ENCODE measurements at regions not wholly inside any gene's neighbourhood (a gene's known extent, or its start where the extent isn't known, plus 50 kb on each side); places are given as distances from the start of the nearest gene placed in this dataset.
A peak's percentile ranks its signal among the peaks of the same experiment; 100 is the strongest.

GRCh38 chr1:58249388-58249736 is 297.2 kb downstream of the OMA1 start:
- Mint-ChIP-seq H3K27ac (no peak overlapping the region), H3K9me3 (no peaks in the 10 kb centered on the region), H3K36me3 (ENCODE audit: low read depth) (no peaks in the 10 kb centered on the region), H3K4me1 (peaks cover 21% of the 10 kb centered on the region), H3K4me3 (peak overlapping the region; percentile 89), H3K27me3 (ENCODE audit: low read depth, poor library complexity) (peaks cover 69% of the 10 kb centered on the region)
- TF ChIP-seq, protein P1, sequence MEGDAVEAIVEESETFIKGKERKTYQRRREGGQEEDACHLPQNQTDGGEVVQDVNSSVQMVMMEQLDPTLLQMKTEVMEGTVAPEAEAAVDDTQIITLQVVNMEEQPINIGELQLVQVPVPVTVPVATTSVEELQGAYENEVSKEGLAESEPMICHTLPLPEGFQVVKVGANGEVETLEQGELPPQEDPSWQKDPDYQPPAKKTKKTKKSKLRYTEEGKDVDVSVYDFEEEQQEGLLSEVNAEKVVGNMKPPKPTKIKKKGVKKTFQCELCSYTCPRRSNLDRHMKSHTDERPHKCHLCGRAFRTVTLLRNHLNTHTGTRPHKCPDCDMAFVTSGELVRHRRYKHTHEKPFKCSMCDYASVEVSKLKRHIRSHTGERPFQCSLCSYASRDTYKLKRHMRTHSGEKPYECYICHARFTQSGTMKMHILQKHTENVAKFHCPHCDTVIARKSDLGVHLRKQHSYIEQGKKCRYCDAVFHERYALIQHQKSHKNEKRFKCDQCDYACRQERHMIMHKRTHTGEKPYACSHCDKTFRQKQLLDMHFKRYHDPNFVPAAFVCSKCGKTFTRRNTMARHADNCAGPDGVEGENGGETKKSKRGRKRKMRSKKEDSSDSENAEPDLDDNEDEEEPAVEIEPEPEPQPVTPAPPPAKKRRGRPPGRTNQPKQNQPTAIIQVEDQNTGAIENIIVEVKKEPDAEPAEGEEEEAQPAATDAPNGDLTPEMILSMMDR (IDR thresholded peaks at IDR 0.05) = no peak
- DNase-seq = no peak

DNA sequence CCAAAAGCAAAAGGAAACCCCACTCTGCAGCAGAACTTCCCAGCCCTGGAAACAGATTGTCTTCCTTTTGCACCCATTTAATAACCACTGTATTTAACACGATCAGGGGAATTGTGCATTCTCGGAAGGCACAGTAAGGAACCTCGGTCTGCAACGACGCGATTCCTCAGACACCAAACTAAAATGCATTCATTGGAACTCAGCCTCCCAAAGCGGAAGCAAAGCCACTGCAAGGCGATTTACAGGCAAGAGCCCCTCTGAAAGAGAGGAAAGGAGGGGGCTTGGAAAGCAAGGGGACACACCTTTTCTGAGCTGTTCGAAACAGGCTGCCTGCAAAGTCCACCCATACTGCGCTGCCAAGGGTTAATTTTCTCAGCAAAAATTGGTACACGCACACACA is 297.7 kb downstream of the OMA1 start:
- no peaks in the 10 kb centered on the region for H3K36me3 Mint-ChIP-seq (ENCODE audit: low read depth)
- no peaks in the 10 kb centered on the region for H3K9me3 Mint-ChIP-seq
- peaks cover 71% of the 10 kb centered on the region for H3K27me3 Mint-ChIP-seq (ENCODE audit: low read depth, poor library complexity)
- no peak overlapping the region for H3K27ac Mint-ChIP-seq
- peak overlapping the region; percentile 89 for H3K4me3 Mint-ChIP-seq
- peaks cover 21% of the 10 kb centered on the region for H3K4me1 Mint-ChIP-seq
- no peak for DNase-seq
- TF ChIP-seq, protein P1 (IDR thresholded peaks at IDR 0.05) = no peak

- H3K4me3 Mint-ChIP-seq = peak overlapping the region; percentile 89
- no peaks in the 10 kb centered on the region for H3K36me3 Mint-ChIP-seq (ENCODE audit: low read depth)
Measured at GRCh38 chr1:58248072-58248471, 298.5 kb downstream of the OMA1 start.

GRCh38 chr1:58246549-58246948 is 300.0 kb downstream of the OMA1 start:
- TF ChIP-seq, protein P1 (IDR thresholded peaks at IDR 0.05) = no peak
- Mint-ChIP-seq H3K27ac (no peak overlapping the region), H3K4me3 (no peak overlapping the region), H3K4me1 (peaks cover 21% of the 10 kb centered on the region), H3K36me3 (ENCODE audit: low read depth) (no peaks in the 10 kb centered on the region), H3K27me3 (ENCODE audit: low read depth, poor library complexity) (peaks cover 60% of the 10 kb centered on the region), H3K9me3 (no peaks in the 10 kb centered on the region)
- DNase-seq = no peak

More at GRCh38 chr1:58248072-58248471, 298.5 kb downstream of the OMA1 start:
- H3K27ac Mint-ChIP-seq = no peak overlapping the region
- H3K4me1 Mint-ChIP-seq = peaks cover 21% of the 10 kb centered on the region
- TF ChIP-seq, protein P1 (IDR thresholded peaks at IDR 0.05) = no peak
- H3K27me3 Mint-ChIP-seq (ENCODE audit: low read depth, poor library complexity) = peaks cover 71% of the 10 kb centered on the region
- H3K9me3 Mint-ChIP-seq = no peaks in the 10 kb centered on the region
- DNase-seq = no peak

DNA sequence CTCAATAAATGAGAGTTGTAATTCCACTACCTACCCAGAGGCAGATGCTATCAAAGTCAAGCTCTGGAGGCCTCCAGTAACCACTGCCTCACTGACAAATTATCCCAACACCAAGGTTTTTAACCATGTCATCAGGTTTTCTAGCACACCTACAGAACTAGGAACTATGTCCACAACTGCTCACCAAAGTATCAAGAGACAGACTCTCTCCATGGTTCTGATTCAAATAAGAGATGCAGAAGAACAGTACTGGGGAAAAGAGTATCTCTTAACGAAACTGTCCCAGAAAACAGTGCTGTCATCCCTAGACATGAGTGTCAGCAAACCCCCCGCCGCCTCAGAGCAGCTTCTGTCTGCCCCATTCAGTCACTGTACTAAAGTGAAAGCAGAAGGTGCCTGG is 301.7 kb downstream of the OMA1 start:
- DNase-seq = no peak
- TF ChIP-seq, protein P1 (IDR thresholded peaks at IDR 0.05) = no peak
- Mint-ChIP-seq H3K36me3 (ENCODE audit: low read depth) (no peaks in the 10 kb centered on the region), H3K4me1 (peaks cover 16% of the 10 kb centered on the region), H3K4me3 (no peak overlapping the region), H3K9me3 (no peaks in the 10 kb centered on the region), H3K27ac (no peak overlapping the region), H3K27me3 (ENCODE audit: low read depth, poor library complexity) (peaks cover 52% of the 10 kb centered on the region)

GRCh38 chr1:58238846-58239245 is 307.7 kb downstream of the OMA1 start:
- H3K4me3 Mint-ChIP-seq = no peak overlapping the region
- H3K4me1 Mint-ChIP-seq = peaks cover 5% of the 10 kb centered on the region
- TF ChIP-seq, protein P1 (IDR thresholded peaks at IDR 0.05) = no peak
- H3K27me3 Mint-ChIP-seq (ENCODE audit: low read depth, poor library complexity) = peaks cover 19% of the 10 kb centered on the region
- H3K9me3 Mint-ChIP-seq = no peaks in the 10 kb centered on the region
- no peak for DNase-seq
- no peak overlapping the region for H3K27ac Mint-ChIP-seq
- no peaks in the 10 kb centered on the region for H3K36me3 Mint-ChIP-seq (ENCODE audit: low read depth)

All from nephron progenitor cell (in vitro differentiated cells).